HCEC 1CT (cell line): ENCODE measurements at regions not wholly inside any gene's neighbourhood (a gene's known extent, or its start where the extent isn't known, plus 50 kb on each side); places are given as distances from the start of the nearest gene placed in this dataset.

Experiments used
- DNase-seq: peaks from one replicate; pipeline ENCODE4 v3.0.0-alpha.2; 2017

DNA sequence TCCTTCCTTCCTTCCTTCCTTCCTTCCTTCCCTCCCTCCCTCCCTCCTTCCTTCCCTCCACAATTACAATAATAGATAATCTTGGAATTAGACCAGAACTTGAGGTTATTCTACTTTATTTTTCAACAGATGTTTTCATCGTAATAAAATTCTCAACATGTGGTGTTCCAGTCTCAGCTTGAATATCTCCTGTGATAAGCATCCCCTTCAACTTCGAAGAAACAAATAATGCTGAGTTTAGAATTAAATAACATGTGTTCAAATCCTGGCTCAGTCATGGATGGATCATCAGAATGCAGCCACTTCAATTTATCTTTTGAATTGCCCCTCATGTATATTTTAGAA is 91.4 kb upstream of the PAPPA start:
- no peak for DNase-seq

GRCh38 chr9:116064970-116065369 is 88.6 kb upstream of the PAPPA start:
- DNase-seq = no peak

DNA sequence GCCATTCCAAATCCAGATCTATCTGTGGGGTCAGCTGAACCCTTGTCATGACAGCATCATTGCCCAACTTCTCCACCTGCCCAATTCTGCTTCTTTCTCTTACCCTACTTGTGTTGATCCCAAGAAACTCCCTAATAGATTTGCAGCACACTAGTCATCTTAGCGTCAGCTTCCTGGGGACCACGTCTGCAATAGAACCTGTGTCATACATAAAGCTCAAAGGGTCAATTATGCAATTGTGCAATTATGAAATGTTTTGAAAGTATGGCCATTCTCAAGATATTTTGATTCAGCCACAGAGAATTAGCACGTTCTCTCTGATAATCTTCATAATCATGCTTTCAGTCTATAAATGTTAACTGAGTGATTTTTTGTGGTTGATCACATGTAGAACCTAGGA is 87.4 kb upstream of the PAPPA start:
- peak; percentile 75 for DNase-seq

DNA sequence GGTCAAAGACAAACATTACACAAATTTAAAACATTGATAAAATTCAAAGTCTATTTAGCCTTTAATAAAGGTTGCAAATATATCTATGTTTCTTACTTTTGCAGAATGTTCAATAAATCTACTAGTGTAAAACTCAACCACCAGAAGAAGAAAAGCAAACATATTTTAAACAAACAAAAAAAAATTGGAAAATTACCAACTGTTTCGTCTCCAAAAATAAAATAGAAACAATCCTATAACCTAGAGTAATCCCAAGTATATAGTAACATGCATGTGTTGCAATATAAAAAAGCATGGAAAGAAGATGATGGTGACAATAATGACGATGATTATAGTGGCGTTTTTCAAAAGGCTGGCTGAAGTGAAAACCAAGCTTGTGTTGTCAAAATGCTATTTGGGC is 86.0 kb upstream of the PAPPA start:
- DNase-seq = no peak

DNA sequence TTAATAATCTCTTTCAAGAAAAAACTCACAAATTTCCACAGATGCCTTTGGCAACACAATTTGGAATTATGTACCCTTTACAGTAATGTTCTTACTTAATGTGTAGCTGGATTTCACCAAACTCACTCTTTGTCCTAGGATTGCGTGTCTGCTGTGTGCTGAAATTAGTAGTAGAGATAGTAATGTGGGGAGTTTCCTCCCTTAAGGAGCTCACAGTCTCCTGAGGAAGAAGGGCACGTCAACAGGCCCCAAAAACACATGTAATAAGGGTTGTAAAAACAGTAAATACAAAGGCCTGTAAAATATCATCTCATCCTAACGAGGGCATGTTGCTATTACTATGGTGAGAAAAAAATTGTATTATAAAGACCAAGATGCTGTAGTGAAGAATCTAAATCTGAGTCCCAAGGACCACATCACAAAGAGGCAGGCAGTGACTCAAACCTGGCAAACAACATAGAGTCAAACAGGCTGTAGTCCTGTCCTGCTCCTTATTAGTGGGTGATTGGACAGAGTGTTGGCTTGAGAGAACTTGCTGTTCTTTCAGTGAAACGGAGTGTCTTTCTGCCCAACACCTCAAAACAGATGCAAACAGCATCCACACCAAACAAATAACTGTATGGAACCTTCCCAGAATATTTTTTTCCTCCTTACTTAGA is 83.2 kb upstream of the PAPPA start:
- no peak for DNase-seq

DNA sequence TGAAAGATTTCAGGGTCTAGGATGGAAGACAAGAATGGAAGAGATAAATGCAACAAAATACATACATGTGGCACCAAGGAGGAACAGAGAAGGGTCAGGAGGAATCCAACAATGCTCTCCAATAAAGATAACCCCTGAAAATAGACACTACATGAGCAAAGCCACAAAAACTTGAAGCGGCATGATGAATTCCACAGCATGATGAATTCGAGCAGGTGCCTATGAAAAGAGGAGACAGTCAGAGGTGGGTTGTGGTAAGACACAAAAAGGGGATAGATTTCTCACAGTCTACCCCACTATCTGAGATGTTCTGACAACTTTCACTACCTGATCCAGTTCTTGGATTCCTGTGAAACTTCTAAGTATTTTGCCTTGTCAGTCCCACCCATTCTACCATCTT is 81.5 kb upstream of the PAPPA start:
- no peak for DNase-seq

DNA sequence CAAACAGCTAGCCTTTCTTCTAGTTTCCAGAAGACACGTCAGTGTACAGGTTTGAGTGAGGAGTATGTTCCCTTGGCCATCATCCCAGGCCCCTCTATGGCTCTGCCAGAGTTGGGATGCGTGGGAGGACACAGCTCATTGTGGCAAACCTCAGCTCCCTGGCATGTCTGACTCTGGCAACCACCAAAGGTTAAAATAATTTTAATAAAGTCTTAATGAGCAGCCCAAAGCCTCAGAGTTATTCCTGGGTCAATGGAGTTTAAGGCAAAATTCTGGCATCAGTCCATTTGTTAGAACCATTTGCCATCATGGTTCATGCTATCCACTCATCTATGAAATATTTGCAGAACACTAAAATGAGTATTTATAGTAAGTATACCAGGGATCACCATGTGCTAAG is 79.8 kb upstream of the PAPPA start:
- peak; percentile 78 for DNase-seq

- peak; percentile 77 for DNase-seq
Measured at GRCh38 chr9:116074658-116075057, 78.9 kb upstream of the PAPPA start.

DNA sequence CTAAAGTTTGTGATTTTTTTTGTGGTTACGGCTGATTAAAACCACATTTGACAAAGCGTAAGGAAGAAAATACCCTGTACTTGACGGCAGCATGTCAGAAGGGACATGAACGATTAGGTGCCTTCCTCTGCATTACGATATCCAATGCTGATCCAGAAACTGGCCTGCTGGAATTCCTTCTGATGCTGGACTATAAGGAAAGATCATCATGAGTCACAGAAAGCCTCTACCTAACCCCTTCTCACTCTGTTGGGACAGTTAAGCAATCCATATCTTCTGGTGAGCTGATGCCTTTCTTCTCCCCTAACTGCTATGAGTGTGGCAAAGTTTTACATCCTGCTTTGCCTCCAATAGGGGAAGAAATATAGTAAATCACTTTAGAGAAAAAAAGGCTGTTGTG is 78.4 kb upstream of the PAPPA start:
- DNase-seq = peak; percentile 90

DNA sequence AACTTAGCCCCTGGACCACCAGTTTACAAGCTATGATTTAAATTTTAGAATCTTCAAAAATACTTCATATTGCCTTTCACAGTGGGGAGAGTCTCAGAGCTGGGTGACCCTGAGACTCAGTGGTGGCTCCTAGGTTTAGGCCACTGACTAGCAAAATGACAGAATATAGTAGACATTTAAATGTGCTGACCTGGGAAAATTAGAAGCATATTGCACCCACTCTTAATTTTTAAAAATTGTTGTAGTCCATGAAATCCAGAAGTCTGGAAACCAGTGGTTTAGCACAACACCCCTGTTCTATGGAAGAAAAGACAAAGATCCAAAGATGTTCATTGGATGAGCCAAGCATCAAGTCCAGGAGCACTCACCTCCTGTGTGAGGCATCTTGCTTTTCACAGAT is 75.0 kb upstream of the PAPPA start:
- no peak for DNase-seq

- DNase-seq = no peak
Measured at GRCh38 chr9:116080561-116080960, 73.0 kb upstream of the PAPPA start.

- DNase-seq = no peak
Measured at GRCh38 chr9:116081435-116082115, 72.0 kb upstream of the PAPPA start.

DNA sequence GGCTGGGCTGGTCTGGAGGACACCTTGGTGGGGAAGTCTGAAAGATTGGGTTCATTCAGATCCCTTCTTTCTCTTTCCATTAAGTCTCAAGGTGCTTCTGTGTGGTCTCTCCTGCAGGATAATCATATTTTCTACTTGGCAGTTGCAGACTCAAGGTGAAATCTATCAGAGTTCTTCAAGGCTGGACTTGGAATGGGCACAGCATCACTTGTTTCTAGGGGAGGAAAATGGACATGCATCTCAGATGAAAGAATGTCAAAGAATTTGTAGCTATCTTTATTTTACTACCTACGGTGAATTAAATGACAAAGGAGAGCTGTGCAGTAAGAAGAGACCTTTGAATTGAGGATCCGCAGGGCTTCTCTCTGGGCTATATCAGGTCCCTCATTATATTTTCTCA is 69.8 kb upstream of the PAPPA start:
- no peak for DNase-seq

DNA sequence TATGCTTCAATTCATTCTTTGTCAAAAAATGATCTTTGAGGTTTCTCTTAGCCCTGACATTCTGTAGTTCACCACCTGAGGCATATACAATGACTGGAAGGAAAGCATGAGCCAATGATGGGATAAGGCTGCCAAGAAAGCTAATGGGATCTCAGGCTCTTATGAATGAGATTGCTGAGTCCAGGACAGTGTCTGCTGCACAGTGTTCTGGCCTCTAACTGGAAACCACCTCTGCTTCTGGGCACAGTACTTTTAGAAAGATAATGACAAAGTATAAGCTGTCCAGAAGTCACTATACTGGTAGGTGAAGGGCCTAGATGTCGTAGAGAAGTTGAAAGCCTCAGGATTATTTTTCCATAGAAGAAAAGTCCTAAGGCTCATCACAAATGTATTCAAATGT is 69.1 kb upstream of the PAPPA start:
- DNase-seq = no peak

- DNase-seq = peak; percentile 70
Measured at GRCh38 chr9:116087246-116087645, 66.3 kb upstream of the PAPPA start.

DNA sequence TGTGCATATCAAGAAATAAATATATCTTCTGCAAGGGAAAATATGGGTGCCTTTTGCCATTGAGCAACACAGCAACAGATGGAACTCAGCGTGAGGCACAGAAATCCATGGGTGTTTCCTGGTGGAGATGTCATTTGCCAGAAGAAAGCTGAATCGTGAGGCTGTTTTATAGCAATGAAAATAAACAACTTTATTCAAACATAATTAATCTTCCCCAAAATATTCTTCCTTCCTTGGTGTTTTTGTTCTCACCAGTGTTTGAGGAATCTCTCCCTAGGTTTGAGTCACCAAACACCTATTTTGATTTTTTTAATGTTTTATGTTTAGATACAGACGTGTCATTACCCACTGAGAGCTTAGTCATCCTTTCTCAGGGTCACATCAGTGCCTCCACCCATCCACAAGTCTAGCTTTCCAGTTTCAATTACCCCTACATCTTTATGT is 65.8 kb upstream of the PAPPA start:
- DNase-seq = peak; percentile 76

- no peak for DNase-seq
Measured at GRCh38 chr9:116088396-116088795, 65.2 kb upstream of the PAPPA start.

GRCh38 chr9:116090030-116090770 is 63.4 kb upstream of the PAPPA start:
- no peak for DNase-seq

DNA sequence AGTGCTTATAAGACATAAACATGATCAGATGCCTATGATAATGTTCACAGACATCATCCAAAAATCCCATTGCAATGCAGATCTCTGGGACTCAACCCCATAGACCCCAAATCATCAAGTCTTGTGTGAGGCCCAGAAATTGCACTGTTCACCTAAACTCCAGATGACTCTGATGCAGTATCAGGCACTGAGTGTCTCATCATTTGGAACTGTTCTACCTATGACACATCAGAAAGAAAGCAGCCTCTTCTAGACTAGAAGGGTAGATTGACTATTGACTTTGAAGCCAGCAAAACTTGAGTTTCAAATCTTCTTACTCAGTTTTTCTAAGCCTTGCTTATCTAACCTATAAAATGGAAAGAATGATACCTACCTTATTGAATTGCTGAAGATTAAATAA is 58.7 kb upstream of the PAPPA start:
- DNase-seq = no peak

- no peak for DNase-seq
Measured at GRCh38 chr9:116095403-116095802, 58.2 kb upstream of the PAPPA start.

- peak; percentile 30 for DNase-seq
Measured at GRCh38 chr9:116096046-116096445, 57.5 kb upstream of the PAPPA start.

GRCh38 chr9:116096853-116097252 is 56.7 kb upstream of the PAPPA start:
- no peak for DNase-seq

DNA sequence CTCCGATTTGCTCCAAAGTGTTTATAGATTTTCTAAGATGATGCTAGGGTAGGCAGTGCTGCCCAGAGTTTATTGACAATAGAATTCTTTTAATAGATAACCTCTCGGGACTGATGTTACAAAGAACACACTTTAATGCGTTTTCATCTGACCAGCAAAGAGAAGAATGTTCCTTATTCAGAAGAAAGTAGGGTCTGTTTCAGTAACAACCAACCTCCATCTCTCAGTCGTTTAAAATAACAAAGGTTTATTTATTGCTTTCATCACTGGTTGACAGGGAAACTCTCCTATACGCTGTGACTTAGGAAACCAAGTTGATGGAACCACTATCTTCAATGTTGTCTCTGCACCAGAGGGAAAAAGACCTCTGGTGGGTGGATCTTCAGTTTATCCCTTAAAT is 55.1 kb upstream of the PAPPA start:
- no peak for DNase-seq

DNA sequence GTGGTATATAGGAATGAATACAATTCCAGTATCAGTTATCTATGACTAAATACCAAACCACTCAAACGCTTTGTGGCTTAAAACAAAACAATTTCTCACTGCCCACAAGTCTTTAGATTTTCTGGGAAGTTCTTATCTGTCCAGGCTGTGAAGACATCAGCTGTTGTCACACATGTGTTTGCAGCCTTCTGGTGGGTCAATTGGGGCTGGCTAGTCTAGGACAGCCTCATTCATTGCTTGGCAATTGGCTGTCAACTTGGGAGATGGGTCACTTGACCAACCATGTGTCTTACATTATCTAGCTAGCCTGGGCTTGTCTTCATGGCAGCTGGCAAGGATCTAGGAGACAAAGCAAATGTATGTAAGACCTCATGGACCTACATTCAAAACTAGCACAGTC is 53.8 kb upstream of the PAPPA start:
- DNase-seq = no peak
